KMS-11 (cell line): ENCODE measurements at regions not wholly inside any gene's neighbourhood (a gene's known extent, or its start where the extent isn't known, plus 50 kb on each side); places are given as distances from the start of the nearest gene placed in this dataset.

ENCODE experiments used
- H2AFZ ChIP-seq: fragments of 200-600 bp; sonication (generic); 2 replicates; pipeline ENCODE4 v1.6.1; 2016; ENCODE audit warnings: antibody characterized with exemption, mixed run types, low read depth
- H3K27ac ChIP-seq: fragments of 200-600 bp; sonication (generic); 2 replicates; pipeline ENCODE4 v1.6.1; 2016; ENCODE audit warnings: mild to moderate bottlenecking, mixed run types
- H3K27me3 ChIP-seq: fragments of 200-600 bp; sonication (generic); 2 replicates; pipeline ENCODE4 v1.6.1; 2017; ENCODE audit warnings: mild to moderate bottlenecking, low read depth, mixed run types, moderate library complexity; ENCODE audit not compliant: insufficient read depth
- H3K36me3 ChIP-seq: fragments of 200-600 bp; sonication (generic); 2 replicates; pipeline ENCODE4 v1.6.1; 2017; ENCODE audit warnings: mild to moderate bottlenecking, mixed run types; ENCODE audit not compliant: insufficient read depth
- H3K4me1 ChIP-seq: fragments of 200-600 bp; sonication (generic); 2 replicates; pipeline ENCODE4 v1.6.1; 2016; ENCODE audit warnings: mild to moderate bottlenecking, low read depth, mixed run types; ENCODE audit not compliant: poor library complexity, severe bottlenecking
- H3K4me2 ChIP-seq: fragments of 200-600 bp; sonication (generic); 2 replicates; pipeline ENCODE4 v1.7.0; 2016; ENCODE audit warnings: mild to moderate bottlenecking, mixed run types
- H3K4me3 ChIP-seq: fragments of 200-600 bp; sonication (generic); IDR thresholded peaks from 2 replicates; pipeline ENCODE4 v1.6.1; 2017; ENCODE audit warnings: low read depth, low read length, mixed read lengths; ENCODE audit not compliant: insufficient read depth
- H3K79me2 ChIP-seq: fragments of 200-600 bp; sonication (generic); 2 replicates; pipeline ENCODE4 v1.6.1; 2016; ENCODE audit warnings: low read depth, mixed run types; ENCODE audit not compliant: insufficient read depth
- H3K9ac ChIP-seq: fragments of 200-600 bp; sonication (generic); 2 replicates; pipeline ENCODE4 v1.6.1; 2016; ENCODE audit warnings: mild to moderate bottlenecking, mixed run types
- H4K20me1 ChIP-seq: fragments of 200-600 bp; sonication (generic); 2 replicates; pipeline ENCODE4 v1.6.1; 2016; ENCODE audit warnings: mild to moderate bottlenecking, mixed run types; ENCODE audit not compliant: insufficient read depth
- CTCF ChIP-seq: fragments of 200-600 bp; sonication (generic); conservative IDR thresholded peaks from 2 replicates; pipeline ENCODE4 v1.6.1; 2017; ENCODE audit warnings: low read depth, mild to moderate bottlenecking, antibody characterized with exemption, low read length, moderate library complexity, mixed read lengths

GRCh38 chr11:19480540-19480939 lies 232.1 kb upstream of the NAV2 start:
- Histone ChIP-seq H4K20me1 (no peaks in the 10 kb centered on the region), H2AFZ (no peak overlapping the region), H3K4me3 (no peak overlapping the region), H3K27ac (no peak overlapping the region), H3K27me3 (no peaks in the 10 kb centered on the region), H3K4me1 (no peaks in the 10 kb centered on the region), H3K36me3 (no peaks in the 10 kb centered on the region), H3K9ac (no peak overlapping the region), H3K4me2 (no peak overlapping the region), H3K79me2 (no peaks in the 10 kb centered on the region; the same call in 1 of the 2 replicates)
- no peak for TF ChIP-seq CTCF

DNA sequence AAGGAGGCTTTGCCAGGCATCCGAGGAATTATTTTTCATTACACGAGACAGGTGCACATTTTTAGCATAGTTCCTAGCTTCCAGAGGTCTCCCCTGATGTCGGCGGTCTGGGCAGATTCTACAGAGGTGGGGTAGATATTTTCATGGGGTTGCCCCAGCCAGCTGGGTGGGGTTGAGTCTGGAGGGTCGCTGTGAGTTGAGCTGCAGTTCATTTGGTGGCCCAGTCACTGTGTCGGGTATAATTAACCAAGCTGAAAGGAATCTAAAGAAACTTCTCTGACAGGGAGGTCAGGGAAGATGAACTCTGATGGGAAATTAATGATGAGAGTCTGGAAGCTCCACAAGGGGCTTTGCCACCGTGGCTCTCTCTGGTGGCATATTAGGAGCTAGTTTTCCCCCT lies 233.7 kb upstream of the NAV2 start:
- H3K36me3 ChIP-seq: no peaks in the 10 kb centered on the region
- TF ChIP-seq CTCF: no peak

DNA sequence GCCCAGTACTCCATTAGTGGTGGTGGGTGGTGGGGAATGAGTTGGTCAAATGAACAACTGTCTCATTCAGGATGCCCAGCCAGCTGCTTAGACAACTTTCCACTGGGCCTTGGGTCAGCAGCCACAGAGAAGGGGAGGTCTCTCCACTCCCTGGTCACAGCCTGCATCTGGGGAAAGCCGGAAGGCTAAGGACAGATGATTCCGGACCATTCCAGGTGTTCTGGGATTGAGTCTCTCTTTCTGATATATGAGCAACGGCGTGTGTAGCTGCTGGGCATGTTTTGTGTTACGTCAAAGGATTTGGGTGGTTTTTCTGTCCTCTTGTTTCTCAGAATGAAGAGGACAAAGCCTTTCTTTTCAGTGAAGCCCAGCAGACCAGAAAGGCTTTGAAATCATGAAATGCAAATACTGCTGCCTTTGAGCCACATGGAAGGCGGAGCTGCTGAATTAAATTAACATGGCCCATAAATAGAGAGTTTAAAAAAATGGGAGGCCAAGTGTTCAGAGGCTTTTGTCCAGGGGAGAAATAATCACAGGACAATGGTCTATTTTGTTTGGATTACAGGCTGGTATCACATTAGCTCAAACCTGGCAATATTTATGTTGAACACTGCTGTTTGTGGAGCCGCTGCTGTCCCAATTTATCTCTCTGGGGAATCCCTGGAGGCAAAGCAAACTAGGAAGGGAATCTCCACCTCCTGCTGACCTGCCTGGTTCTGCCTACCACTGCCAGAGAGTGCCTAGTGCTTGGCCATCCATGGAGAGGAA lies 234.4 kb upstream of the E2F8 start:
- H3K4me1 ChIP-seq: peaks cover 35% of the 10 kb centered on the region
- no peaks in the 10 kb centered on the region; the same call in 1 of the 2 replicates for H3K79me2 ChIP-seq
- H2AFZ ChIP-seq: no peak overlapping the region
- no peak for TF ChIP-seq CTCF
- no peaks in the 10 kb centered on the region for H3K36me3 ChIP-seq
- no peaks in the 10 kb centered on the region for H4K20me1 ChIP-seq
- H3K4me2 ChIP-seq: no peak overlapping the region
- no peak overlapping the region for H3K27ac ChIP-seq
- H3K27me3 ChIP-seq: no peaks in the 10 kb centered on the region
- H3K9ac ChIP-seq: no peak overlapping the region
- no peak overlapping the region for H3K4me3 ChIP-seq

More for the DNA sequence above, 233.7 kb upstream of the NAV2 start:
- no peak overlapping the region for H3K27ac ChIP-seq
- H4K20me1 ChIP-seq: no peaks in the 10 kb centered on the region
- H3K4me3 ChIP-seq: no peak overlapping the region
- no peaks in the 10 kb centered on the region for H3K27me3 ChIP-seq
- no peak overlapping the region for H3K9ac ChIP-seq
- H2AFZ ChIP-seq: no peak overlapping the region
- no peaks in the 10 kb centered on the region for H3K4me1 ChIP-seq
- H3K4me2 ChIP-seq: no peak overlapping the region
- no peaks in the 10 kb centered on the region; the same call in 1 of the 2 replicates for H3K79me2 ChIP-seq

- H3K4me1 ChIP-seq: peaks cover 44% of the 10 kb centered on the region
- no peak overlapping the region for H3K27ac ChIP-seq
- no peaks in the 10 kb centered on the region for H3K27me3 ChIP-seq
- no peak overlapping the region for H2AFZ ChIP-seq
- no peaks in the 10 kb centered on the region for H3K36me3 ChIP-seq
- H3K4me2 ChIP-seq: no peak overlapping the region
- no peak overlapping the region for H3K9ac ChIP-seq
- H3K4me3 ChIP-seq: no peak overlapping the region
- no peaks in the 10 kb centered on the region; the same call in 1 of the 2 replicates for H3K79me2 ChIP-seq
- no peak for TF ChIP-seq CTCF
- H4K20me1 ChIP-seq: no peaks in the 10 kb centered on the region
Measured at GRCh38 chr11:19474211-19474610, 233.5 kb upstream of the E2F8 start.
